Central memory CD4-positive, alpha-beta T cell (primary cell): ENCODE measurements at regions not wholly inside any gene's neighbourhood (a gene's known extent, or its start where the extent isn't known, plus 50 kb on each side); places are given as distances from the start of the nearest gene placed in this dataset.
"Not testable (repeated sequence)": the region's sequence is repeated elsewhere in the genome, so short reads cannot be mapped to it uniquely, and the experiment has no call there.

Experiments used
- DNase-seq: peaks from one replicate; pipeline ENCODE4 v3.0.0; 2022

DNA sequence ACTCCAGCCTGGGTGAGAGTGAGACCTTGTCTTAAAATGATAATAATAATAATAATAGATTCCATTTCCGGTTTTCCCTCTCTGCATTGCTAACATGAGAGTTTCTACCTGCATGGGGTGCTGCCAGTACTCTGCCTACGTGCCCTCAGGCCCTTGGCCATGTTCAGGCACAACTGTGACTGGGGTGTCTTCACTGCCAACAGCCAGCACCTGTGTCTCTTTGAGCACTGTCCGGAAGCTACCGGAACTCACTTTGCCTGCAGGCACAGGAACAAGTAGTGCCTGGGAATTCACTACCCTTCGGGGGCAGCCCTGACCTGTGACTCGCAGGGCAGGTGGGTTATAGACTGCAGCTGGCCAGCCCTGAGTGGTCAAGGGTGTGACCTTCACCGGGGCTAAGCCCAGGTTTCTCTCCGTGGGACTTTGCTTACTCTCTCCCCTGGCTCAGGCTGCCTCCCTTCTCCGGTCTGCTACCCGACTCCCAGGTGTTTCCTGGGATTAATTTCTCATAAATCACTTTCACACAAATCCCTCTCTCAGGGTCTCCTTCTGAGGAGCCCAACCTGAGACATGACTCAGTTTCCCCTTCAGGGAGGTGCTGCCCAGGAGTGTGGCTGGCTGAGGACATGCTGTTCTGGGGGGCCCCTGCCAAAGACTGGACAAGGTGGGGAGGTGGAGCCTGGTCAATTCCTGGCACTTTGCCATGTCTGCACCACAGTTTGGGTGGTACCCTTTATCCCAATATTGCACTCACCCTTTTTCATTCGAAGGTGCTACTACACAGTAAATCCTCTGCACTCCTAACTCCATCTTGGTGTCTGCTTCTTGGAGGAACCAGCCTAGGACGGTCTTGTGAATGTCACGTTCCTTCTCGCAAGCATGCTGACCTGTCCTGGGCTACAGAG, 79.5 kb upstream of the RALGAPA2 start:
- DNase-seq = no peak

DNA sequence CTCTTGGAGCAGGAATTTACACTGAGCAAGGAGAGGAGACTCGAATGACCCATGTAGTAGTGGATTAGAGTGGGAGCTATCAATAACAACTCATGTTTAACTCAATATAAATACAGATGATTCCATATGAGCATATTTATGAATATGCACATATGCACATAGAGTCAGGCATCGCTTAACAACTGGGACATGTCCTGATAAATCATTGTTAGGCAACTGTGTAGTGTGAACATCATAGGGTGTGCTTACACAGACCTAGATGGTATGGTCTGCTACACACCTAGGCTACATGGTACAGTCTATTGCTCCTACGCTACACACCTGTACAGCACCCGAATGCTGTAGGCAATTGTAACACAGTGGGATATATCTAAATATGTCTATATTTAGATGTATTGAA, 75.9 kb upstream of the RALGAPA2 start:
- DNase-seq = no peak

DNA sequence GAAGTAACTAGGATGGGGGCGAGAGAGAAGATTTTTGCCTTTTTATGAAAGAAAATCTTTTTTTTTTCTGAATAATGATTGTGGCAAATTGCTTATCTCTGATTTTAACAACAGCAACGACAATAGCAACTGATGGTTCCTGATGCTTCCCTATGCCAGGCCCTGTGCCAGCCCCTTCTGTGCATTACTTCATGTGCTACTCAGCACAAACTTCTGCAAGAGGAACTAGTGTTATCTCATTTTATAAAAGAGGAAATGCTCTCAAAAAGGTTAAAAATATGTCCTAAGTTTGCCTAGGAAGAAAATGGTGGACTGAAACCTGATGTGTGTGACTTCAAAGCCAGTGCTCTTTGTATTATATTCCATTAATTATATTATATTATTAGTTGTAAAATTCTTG, 74.0 kb upstream of the RALGAPA2 start:
- no peak for DNase-seq

DNA sequence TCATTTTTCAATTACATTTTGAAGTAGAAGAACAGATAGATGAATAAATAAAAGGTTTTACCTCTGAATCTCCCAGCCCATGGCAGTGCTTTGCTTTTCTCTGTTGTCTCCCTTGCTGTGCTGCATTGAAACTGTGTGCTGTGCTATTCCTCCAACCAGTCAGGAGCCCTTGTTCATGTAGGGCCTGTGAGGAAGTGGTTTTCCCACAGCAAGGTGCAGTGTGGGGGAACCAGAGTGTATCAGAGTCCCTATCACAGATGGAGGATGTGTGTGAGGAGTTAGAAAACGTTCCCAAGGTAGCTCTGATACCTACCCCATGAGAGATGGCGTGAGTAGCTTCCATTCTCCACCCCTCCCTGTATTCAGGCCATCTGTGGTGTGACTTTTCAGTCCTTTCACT, 72.8 kb upstream of the RALGAPA2 start:
- DNase-seq = no peak

DNA sequence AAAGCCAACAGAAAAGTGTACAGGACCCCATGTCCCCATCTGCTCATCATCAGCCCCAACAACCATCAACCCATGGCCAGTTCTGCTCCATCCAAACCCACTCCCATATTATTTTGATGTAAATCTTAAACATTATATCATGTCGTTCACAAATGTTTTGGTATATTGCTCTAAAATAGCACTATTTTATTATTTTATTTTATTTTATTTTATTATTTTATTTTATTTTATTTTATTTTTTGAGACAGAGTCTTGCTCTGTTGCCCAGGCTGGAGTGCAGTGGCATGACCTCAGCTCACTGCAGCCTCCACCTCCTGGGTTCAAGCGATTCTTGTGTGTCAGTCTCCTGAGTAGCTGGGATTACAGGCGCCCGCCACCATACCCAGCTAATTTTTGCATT, 72.0 kb upstream of the RALGAPA2 start:
- not testable (repeated sequence) for DNase-seq

DNA sequence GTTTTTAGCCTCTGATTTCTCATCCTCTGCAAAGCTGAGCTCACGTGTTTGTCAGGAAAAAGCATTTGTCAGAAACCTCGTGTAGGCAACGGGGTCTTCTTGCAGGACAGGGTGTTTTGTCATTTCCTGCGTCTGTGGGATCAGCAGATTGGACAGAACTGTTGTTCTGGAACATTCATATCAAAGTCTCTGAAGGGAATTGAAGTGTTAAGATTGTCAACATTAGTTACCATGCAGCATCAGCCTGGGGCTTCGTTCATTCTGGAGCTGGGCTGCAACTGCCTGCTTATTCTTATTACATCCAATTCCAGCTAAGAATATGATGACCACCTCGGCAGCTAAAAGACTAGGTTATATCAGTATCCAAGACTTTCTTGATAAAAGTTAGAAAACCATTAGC, 71.0 kb upstream of the RALGAPA2 start:
- no peak for DNase-seq

DNA sequence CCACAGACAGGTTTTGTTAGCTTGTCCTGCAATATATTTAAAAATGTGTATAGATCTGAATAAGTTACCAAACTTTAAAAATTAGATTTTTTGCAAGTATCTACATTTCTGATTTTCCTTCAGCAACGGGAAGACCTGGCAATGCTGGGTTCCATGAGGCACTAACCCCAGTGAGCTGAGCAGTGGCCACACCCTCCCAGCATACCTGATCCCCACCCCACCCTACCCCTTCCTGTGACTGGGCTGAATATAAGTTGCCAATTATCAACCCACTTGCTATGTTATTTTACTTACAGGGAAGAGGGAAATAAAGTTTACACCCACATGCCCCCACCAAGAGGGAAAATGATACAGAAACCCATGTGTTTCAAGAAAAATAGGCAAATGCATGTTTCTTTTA, 70.3 kb upstream of the RALGAPA2 start:
- DNase-seq = no peak

DNA sequence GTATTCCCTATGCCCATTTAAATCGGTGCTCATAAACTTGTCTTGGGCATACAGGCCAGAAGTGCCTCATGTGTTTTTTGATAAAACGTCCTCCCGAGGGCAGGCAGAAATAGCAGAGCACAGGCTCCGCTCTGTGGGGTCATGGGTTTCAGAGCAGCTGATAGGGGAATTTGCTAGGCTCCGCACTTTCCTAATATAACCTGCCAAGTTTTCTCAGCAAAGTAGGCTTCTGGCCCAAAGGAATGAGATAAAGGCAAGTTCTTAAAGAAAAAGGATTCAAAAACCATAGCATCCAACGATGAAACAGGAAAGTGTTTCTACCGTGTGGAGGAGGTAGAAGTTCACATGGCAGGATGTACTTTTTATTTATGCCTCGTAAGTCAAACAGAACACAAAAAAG, 69.8 kb upstream of the RALGAPA2 start:
- DNase-seq = no peak

DNA sequence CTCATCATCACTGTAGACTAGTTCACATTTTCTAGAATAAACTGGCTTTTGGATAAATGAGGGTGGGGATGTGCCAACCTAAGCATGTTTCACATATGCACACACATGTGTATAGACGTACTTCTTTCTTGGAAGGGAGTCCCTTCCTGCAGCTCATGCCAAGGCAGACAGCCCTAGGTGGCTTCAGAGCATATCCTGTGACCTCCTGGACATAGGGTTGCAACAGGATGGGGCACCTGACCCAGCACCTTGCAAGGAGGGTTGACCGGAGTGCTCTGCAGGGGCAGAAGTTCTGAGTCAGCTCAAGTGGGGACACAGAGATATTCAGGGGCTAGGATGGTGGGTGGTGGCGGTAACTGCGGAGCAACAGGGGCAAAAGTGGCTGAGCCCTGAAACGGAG, 68.6 kb upstream of the RALGAPA2 start:
- DNase-seq = no peak

DNA sequence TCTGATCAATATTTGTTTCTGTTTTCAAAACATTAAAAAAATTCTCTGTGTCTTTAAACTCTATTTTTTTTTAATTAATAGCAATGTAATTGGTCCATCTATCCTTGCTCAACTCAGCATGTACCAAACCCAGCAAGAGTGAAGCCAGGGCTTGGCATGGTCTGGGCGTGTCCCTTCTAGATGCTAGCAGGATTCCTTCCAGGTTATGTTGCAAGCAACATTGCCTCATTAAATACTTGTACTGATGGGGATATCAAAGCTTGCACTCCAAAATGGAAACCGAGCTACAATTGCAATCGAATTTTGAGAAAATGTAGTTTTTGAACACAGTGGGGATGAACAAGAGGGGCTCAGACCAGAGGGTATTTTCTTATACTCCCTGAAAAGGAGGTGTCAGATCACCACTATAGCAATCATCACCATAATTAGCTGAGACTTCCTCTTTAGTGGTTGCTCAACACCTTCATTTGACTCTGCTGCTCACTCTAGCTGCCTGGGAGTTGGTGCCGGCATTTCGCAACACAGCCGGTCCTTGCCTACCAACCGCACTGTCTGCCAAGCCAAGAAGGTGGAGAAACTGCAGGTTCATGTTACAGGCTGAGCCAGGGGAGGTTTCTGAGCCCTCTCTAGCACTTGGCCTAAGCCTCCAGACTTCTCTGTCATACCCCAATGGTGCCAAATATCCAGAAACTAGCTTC, 67.8 kb upstream of the RALGAPA2 start:
- DNase-seq = no peak

DNA sequence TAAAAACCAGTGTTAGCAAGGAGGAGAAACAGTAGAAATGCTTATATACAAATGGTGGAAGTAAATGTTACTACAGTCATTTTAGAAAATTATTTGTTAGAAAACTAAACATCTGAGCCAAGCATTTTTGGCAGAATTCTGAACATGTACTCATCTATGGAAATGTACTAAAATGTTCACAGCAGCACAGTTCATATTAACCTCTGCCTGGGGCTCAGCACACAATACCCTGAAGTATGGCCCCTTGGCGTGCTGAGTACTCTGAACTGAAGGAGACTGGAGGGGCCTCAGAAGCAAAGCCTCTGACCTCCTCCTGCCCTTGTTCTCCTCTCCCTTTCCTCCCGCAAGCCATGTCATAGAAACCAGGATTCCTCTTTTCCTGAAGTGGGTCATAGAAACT, 66.2 kb upstream of the RALGAPA2 start:
- DNase-seq = no peak

DNA sequence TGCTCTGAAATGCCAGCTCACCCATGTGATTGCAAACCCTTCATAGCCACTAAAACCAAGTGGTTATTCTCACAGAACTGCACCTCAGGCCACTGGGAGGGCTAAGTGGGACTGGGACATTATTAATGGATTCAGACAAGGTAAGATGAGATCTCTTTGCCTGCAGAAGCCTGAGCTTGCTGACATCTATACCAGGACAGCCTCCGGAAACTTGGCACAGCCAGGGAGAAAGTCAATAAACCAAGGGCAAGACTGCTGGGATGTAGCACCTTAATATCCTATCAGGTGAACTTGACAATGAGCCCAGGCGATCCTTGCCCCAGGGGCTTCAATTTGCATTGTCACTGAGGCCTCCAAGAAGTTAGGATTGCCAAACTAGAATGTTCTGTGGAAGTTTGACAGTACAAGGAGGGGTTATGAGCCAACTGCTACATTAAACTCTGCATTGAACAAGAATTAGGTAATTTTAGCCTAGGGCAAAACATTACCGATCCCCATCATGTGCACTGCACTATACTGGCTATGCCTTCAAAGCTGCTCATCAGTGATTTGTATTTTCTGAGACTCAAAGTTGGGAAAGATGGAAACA, 60.1 kb upstream of the RALGAPA2 start:
- DNase-seq = no peak

DNA sequence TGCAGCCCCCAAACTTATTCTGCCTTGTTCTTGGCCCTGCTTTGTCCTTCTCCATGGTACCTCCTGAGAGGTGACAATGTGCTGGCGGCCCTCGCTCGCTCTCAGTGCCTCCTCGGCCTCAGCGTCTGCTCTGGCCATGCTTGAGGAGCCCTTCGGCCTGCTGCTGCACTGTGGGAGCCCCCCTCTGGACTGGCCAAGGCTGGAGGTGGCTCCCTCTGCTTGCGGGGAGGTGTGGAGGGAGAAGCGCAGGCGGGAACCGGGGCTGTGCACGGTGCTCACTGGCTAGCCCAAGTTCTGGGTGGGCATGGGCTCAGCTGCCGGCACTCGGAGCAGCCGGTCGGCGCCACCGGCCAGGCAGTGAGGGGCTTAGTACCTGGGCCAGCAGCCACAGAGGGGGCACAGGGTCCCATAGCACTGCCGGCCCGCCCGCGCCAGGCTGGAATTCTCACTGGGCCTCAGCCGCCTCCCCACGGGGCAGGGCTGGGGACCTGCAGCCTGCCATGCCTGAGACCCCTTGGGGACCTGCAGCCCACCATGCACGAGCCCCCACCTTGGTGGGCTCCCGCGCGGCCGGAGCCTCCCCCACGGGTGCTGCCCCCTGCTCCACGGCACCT, 55.9 kb upstream of the RALGAPA2 start:
- no peak for DNase-seq

DNA sequence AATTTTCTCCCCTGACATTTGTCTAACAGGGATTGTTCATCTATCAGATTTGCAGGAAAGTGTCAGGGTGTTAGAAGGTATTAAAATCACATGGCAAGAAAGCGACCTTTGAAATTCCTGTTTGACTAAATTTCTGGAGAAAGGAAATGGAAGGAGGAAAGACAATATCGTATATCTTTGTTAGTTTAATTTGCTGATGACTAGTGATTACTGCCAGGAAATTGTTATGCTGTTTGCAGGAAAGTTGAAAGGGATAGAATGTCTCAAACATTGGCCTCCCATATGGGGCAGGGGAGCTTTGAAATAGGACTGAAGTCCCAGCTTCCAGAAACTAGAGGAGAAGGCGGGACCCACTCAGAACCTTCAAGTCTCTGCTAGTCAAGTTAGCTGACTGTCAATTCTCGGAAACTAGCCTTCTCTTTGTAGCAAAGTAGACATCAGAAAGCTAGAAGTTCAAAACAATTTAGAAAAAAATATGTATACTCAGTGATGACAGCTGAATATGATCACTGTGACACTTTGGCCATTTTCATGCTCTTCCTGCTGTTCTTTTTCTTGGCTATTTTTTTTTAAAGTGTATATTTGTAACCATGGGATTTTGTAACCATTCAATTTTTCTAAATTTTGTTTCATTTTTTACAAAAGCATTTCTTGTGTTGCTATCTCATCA, 53.4 kb upstream of the RALGAPA2 start:
- DNase-seq = no peak

DNA sequence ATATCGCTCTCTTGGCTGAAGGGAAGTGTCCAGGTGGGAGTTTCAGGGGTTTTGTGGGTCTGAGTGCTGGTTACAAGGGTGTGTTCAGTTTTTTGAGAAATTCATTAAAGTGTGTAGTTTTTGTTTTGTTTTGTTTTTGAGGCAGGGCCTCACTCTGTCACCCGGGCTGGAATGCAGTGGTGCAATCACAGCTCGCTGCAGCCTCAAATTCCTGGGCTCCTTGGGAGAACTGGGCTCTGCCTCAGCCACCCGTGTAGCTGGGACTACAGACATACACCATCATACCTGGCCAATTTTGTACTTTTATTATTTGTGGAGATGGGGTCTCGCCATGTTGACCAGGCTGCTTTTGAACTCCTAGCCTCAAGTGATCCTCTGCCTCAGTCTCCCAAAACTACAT, 51.2 kb upstream of the RALGAPA2 start:
- DNase-seq = no peak
